NT2/D1 (cell line): ENCODE measurements at regions not wholly inside any gene's neighbourhood (a gene's known extent, or its start where the extent isn't known, plus 50 kb on each side); places are given as distances from the start of the nearest gene placed in this dataset.
"Not testable (repeated sequence)": the region's sequence is repeated elsewhere in the genome, so short reads cannot be mapped to it uniquely, and the experiment has no call there.

Source experiments
- SUZ12 ChIP-seq: IDR thresholded peaks from 2 replicates; pipeline ENCODE4 v1.6.1; 2011; ENCODE audit not compliant: insufficient read length, insufficient read depth; ENCODE audit errors: extremely low read depth
- ZNF274 ChIP-seq: IDR thresholded peaks from 2 replicates; pipeline ENCODE4 v1.6.1; 2011; ENCODE audit warnings: mild to moderate bottlenecking, low read depth, low read length

- TF ChIP-seq SUZ12, ZNF274: not testable (repeated sequence)
These were observed 524.3 kb upstream of the CADM1 start for GRCh38 chr11:116028506-116028905.
